CD4-positive, alpha-beta T cell treated with Interleukin-12 subunit alpha and Interleukin-12 subunit beta, for 1 hour (primary cell): ENCODE measurements at regions not wholly inside any gene's neighbourhood (a gene's known extent, or its start where the extent isn't known, plus 50 kb on each side); places are given as distances from the start of the nearest gene placed in this dataset.
"Not testable (repeated sequence)": the region's sequence is repeated elsewhere in the genome, so short reads cannot be mapped to it uniquely, and the experiment has no call there.

Experiments
- DNase-seq: peaks from one replicate; pipeline ENCODE4 v3.0.0-alpha.2; 2020

GRCh38 chr6:109875973-109876372, 102.1 kb upstream of the GPR6 start:
- DNase-seq, result no peak

- DNase-seq, result no peak
These were observed 100.8 kb upstream of the GPR6 start for GRCh38 chr6:109877028-109878004.

DNA sequence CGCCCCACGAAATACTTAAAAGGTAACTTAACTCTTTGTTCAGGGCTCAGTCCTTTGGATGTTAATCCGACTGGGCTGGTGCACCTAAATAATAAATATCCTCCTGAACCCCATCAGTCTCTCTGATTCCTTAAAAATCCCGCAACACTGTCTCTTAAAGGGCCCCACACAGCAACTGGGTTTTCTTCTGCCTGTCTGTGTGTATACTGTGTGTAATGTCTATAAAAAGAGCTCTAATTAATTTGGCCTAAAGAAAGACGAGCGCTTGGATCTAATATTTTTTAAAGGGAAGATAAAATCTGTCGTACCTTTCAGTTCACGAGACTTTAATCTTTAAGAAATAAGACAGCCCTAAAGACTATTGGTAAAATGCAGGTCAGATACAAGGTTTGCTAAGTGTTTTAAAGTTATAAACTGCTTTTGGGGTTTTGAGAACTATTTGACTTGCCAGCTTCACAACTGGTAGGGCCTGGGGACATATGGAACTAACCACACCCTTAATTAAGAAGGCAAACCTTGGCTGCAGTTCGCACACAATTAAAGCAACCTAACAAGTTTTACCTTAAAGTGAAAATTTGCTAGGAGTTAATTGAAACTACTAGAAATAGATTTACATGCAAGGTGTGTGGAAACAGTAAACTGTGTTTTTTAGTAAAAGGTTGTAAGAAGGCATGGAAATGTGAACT, 100.0 kb upstream of the GPR6 start:
- not testable (repeated sequence) for DNase-seq

- not testable (repeated sequence) for DNase-seq
These were observed 99.0 kb upstream of the GPR6 start for GRCh38 chr6:109879081-109879480.

- no peak for DNase-seq
These were observed 98.6 kb upstream of the GPR6 start for GRCh38 chr6:109879521-109879920.

DNA sequence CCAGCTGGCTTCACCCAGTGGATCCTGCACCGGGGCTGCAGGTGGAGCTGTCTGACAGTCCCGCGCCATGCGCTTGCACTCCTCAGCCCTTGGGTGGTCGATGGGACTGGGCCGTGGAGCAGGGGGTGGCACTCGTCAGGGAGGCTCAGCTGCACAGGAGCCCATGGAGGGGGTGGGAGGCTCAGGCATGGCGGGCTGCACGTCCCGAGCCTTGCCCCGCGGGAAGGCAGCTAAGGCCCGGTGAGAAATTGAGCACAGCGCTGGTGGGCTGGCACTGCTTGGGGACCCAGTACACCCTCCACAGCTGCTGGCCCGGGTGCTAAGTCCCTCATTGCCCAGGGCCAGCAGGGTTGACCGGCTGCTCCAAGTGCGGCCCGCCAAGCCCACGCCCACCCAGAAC, 97.0 kb upstream of the GPR6 start:
- DNase-seq, result not testable (repeated sequence)

- not testable (repeated sequence) for DNase-seq
These were observed 96.1 kb upstream of the GPR6 start for GRCh38 chr6:109881953-109882490.

- peak; percentile 7 for DNase-seq
These were observed 86.2 kb upstream of the GPR6 start for GRCh38 chr6:109891924-109892323.

GRCh38 chr6:109892451-109893435, 85.4 kb upstream of the GPR6 start:
- no peak for DNase-seq

- no peak for DNase-seq
These were observed 84.5 kb upstream of the GPR6 start for GRCh38 chr6:109893606-109894005.

DNA sequence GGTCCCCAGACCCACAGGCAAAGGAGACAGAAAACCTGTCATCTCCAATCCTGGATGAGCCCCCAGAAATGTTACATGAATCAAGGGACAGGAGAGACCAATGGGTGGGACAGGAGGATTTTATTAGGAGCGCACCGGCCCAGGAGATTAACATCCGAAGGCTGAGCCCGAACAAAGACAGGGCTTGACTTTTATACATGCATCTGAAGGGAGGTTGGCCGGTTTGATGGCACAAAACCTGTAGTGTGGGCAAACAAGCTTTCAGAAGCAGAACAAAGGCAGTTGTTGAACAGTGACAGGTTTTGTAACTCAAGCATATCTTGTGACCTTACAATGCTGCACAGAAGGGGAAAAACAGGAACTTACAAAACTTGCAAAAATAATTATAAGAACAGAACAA, 83.9 kb upstream of the GPR6 start:
- DNase-seq, result no peak

- DNase-seq, result no peak
These were observed 81.8 kb upstream of the GPR6 start for GRCh38 chr6:109896341-109896740.

- no peak for DNase-seq
These were observed 81.1 kb upstream of the GPR6 start for GRCh38 chr6:109897025-109897424.

DNA sequence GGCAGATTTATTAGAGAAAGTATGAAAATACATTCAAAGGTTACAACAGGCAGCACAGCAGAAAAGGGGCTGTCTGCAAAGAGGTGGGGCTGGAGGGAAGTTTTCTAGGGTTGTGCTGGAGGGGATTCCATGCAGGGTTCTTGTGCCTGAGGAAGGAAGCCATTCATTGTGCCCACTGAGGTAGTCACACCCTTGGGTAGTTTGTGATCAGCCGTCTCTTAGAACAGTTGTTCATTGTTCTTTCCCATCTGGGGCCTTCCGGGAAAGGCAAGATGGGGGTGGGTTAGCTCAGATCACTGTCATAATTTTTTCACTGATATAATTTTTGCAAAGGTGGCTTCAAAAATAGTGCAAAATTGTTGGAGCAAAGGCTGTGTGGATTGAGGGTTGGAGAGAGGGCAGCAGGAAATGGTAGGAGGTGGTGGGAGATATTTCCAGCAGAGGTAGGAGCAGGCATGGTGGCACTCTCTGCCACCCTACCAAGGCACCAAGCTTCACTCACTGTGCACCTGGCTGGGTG, 80.5 kb upstream of the GPR6 start:
- DNase-seq, result no peak

DNA sequence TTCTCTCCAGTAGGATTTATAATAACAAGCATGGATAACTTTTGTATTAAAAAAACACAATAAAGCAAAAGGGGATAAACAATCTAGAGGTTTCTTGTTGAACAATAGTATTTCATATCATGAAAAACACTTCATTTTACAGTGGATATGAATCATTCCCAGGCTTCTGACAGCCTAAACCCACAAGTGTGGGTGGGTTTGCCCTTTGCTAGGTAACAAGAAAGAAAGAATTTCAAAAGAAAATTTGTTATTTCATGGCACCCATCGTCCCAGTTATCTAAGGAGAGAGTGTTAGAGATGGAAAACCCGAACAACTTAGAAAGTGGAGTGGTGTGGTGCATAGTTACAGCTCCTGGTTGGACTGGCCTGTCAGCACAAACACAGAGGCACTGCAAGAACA, 76.1 kb upstream of the GPR6 start:
- no peak for DNase-seq

GRCh38 chr6:109902870-109903269, 75.2 kb upstream of the GPR6 start:
- DNase-seq, result no peak

DNA sequence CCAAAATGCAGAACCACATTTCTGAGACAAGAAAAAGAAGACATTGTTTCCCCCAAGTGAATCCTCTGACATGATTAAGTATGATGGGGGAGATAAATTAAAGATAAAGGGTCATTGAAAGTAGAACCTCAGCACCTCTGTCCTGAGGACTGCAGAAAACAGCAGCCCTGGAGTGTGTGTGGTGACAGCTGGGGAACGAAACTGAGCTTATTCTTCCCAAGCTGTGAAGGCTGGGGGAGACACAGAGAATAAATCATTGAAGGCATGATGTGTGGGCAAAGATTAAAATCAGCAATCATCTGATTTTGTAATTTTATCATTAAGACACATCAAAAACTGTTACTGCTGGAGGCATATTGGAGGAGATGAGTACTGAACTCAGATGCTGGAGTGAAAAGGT, 67.5 kb upstream of the GPR6 start:
- DNase-seq, result no peak

DNA sequence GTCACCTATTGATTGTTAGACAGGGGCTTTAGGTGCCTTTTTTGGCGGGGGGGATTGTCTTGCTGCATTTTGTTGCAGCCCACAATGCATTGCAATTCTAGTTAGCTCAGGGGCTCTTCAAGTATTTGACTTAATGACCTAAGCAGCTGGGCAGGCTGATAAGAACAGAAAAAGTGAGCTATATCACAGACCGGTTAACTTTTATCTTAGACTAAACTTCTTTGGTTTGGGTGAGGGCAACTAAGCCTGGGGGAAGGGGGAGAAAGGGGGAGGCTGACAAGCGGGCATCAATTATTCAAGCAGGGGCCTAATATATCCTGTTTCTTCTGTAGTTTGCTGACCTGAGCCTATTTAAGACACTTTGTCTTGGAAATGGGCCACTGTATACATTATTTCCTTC, 66.0 kb upstream of the GPR6 start:
- no peak for DNase-seq

GRCh38 chr6:109912952-109913351, 65.2 kb upstream of the GPR6 start:
- no peak for DNase-seq

DNA sequence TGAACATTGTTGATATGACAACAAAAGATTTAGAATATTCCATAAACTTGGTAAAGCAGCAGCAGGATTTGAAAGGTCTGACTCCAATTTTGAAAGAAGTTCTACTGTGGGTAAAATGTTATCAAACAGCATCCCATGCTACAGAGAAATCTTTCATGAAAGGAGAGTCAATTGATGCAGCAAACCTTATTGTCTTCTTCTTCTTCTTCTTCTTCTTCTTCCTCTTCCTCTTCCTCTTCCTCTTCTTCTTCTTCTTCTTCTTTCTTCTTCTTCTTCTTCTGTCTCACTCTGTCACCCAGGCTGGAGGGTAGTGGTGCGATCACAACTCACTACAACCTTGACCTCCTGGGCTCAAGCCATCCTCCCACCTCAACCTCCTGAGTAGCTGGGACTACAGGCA, 62.4 kb upstream of the GPR6 start:
- DNase-seq, result not testable (repeated sequence)

DNA sequence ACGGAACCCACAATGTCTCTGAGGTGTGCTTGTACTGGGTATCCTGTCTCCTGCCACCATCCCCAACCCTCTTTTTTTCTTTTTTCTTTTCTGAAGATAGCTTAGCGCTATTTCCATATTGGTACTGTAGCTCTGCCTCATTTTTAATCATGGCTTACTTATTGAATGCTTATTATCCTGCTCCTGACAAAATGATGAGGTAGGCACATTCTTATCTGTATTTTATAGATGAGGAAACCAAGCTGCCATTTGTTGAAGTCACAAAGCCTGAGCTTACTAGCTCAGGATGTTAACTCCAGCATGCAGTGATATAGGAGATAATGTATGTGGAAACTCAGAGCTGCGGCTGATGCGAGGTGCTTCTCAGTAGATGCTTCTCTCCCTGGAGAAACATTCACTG, 61.4 kb upstream of the GPR6 start:
- no peak for DNase-seq

DNA sequence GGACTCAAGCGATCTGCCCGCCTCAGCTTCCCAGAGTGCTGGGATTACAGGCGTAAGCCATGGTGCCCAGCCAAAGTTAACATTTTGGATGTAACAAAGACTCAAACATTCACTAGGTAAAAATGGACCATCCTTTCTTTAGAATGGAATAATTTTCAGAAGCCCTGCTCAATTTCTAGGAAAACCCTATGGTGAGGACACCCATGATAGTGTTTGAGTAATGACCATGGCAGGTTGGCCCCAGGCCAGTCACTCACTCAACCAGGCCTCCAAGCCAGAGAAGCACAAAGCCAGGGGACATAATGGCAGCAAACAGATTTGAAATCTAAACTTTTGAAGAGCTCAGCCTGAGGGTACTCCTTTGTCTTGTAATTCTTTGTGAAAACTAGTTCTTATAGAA, 59.9 kb upstream of the GPR6 start:
- no peak for DNase-seq
